NB4 (cell line): ENCODE measurements at regions not wholly inside any gene's neighbourhood (a gene's known extent, or its start where the extent isn't known, plus 50 kb on each side); places are given as distances from the start of the nearest gene placed in this dataset.
A peak's percentile ranks its signal among the peaks of the same experiment; 100 is the strongest.

ENCODE experiments used
- POLR2A ChIP-seq: IDR thresholded peaks from 2 replicates; pipeline ENCODE4 v1.6.1; 2011; ENCODE audit warnings: mild to moderate bottlenecking; ENCODE audit not compliant: insufficient read length; ENCODE audit errors: extremely low read depth
- TF ChIP-seq, protein P1 (sequence below): IDR thresholded peaks from one replicate; pipeline ENCODE4 v1.5.1; 2012; ENCODE audit warnings: low read depth, low read length

DNA sequence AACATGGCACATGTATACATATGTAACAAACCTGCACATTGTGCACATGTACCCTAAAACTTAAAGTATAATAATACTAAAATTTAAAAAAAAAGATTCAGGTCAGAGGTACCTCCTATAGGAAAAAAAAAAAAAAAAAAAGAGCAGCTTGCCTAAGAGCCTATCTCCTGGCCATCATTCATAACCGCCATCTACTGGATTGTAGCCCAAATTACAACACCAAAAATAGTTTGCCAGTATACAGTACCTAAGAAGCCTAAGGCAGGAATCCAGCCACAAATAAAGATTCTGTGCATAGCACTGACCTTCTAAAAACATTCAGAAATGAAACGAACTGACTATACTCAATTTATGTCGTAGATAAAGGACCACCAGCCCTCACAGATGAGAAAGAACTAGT is 438.4 kb upstream of the ADGRB3 start:
- TF ChIP-seq, protein P1, sequence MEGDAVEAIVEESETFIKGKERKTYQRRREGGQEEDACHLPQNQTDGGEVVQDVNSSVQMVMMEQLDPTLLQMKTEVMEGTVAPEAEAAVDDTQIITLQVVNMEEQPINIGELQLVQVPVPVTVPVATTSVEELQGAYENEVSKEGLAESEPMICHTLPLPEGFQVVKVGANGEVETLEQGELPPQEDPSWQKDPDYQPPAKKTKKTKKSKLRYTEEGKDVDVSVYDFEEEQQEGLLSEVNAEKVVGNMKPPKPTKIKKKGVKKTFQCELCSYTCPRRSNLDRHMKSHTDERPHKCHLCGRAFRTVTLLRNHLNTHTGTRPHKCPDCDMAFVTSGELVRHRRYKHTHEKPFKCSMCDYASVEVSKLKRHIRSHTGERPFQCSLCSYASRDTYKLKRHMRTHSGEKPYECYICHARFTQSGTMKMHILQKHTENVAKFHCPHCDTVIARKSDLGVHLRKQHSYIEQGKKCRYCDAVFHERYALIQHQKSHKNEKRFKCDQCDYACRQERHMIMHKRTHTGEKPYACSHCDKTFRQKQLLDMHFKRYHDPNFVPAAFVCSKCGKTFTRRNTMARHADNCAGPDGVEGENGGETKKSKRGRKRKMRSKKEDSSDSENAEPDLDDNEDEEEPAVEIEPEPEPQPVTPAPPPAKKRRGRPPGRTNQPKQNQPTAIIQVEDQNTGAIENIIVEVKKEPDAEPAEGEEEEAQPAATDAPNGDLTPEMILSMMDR, result peak; percentile 48
- no peak for TF ChIP-seq POLR2A
